Neural cell (in vitro differentiated cells): ENCODE measurements at regions not wholly inside any gene's neighbourhood (a gene's known extent, or its start where the extent isn't known, plus 50 kb on each side); places are given as distances from the start of the nearest gene placed in this dataset.

Experiments used
- MXI1 ChIP-seq: fragments of 450-650 bp; conservative IDR thresholded peaks from 2 replicates; pipeline ENCODE4 v1.6.1; 2014; ENCODE audit warnings: antibody characterized with exemption, mild to moderate bottlenecking; ENCODE audit not compliant: poor library complexity, severe bottlenecking
- RAD21 ChIP-seq: fragments of 450-650 bp; conservative IDR thresholded peaks from 2 replicates; pipeline ENCODE4 v1.6.1; 2014; ENCODE audit warnings: antibody characterized with exemption, mild to moderate bottlenecking, moderate library complexity

DNA sequence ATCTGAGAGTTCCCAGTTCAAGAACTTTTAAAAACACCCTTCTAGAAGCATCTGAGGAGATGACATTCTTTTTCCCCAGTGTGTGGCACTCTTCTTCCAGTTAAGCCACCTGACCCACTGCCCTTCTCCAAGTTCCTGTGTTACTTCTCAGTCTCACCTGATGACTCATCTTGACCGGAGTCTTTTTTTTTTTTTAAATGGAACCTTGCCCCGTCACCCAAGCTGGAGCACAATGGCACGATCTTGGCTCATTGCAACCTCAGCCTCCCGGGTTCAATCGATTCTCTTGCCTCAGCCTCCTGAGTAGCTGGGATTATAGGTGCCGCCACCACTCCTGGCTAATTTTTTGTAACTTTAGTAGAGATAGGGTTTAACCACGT, 224.1 kb upstream of the DAB2 start:
- no peak for TF ChIP-seq RAD21
- no peak for TF ChIP-seq MXI1
